Head of caudate nucleus (tissue), 42 donors: ENCODE measurements at regions not wholly inside any gene's neighbourhood (a gene's known extent, or its start where the extent isn't known, plus 50 kb on each side); places are given as distances from the start of the nearest gene placed in this dataset.
"Not testable (repeated sequence)": the region's sequence is repeated elsewhere in the genome, so short reads cannot be mapped to it uniquely, and the experiment has no call there.

ENCODE experiments used
- DNase-seq, 42 donors: peaks; one replicate each; pipeline versions ENCODE4 v3.0.0 to v3.0.0-alpha.2; 2020 to 2021; ENCODE audit warnings: mixed read lengths in 7 of 42
- intact Hi-C: fragments of 100-400 bp; cut with DNase I; formaldehyde crosslinking; loops from one replicate; pipeline ENCODE4 v1.15.0; 2022

- DNase-seq: peak in 1 of 42 donors; percentile 8
- intact Hi-C loops: no loop called here
Measured at GRCh38 chr2:8315531-8316165, 366.2 kb upstream of the ID2 start.

GRCh38 chr2:8316356-8316755 lies 365.5 kb upstream of the ID2 start:
- intact Hi-C loops: no loop called here
- DNase-seq: no peak

- intact Hi-C loops: no loop called here
- DNase-seq: no peak
Measured at GRCh38 chr2:8317418-8317817, 364.4 kb upstream of the ID2 start.

GRCh38 chr2:8319219-8319618 lies 362.6 kb upstream of the ID2 start:
- DNase-seq: no peak
- intact Hi-C loops: no loop called here

GRCh38 chr2:8320311-8321066 lies 361.4 kb upstream of the ID2 start:
- DNase-seq: no peak
- intact Hi-C loops: no loop called here

GRCh38 chr2:8322634-8323033 lies 359.2 kb upstream of the ID2 start:
- no peak for DNase-seq
- intact Hi-C loops: no loop called here

- intact Hi-C loops: no loop called here
- DNase-seq: no peak
Measured at GRCh38 chr2:8324164-8324856, 357.5 kb upstream of the ID2 start.

GRCh38 chr2:8324901-8325300 lies 357.0 kb upstream of the ID2 start:
- no peak for DNase-seq
- intact Hi-C loops: no loop called here

GRCh38 chr2:8327371-8328100 lies 354.3 kb upstream of the ID2 start:
- DNase-seq: no peak
- intact Hi-C loops: no loop called here

GRCh38 chr2:8328217-8328616 lies 353.6 kb upstream of the ID2 start:
- intact Hi-C loops: no loop called here
- DNase-seq: no peak

GRCh38 chr2:8329660-8330622 lies 351.9 kb upstream of the ID2 start:
- DNase-seq: peak in 8 of 42 donors; percentile 3 to 46 (median 12)
- intact Hi-C loops: no loop called here

- intact Hi-C loops: no loop called here
- DNase-seq: no peak
Measured at GRCh38 chr2:8331068-8331467, 350.8 kb upstream of the ID2 start.

- no peak for DNase-seq
- intact Hi-C loops: no loop called here
Measured at GRCh38 chr2:8332646-8333045, 349.2 kb upstream of the ID2 start.

GRCh38 chr2:8333177-8333831 lies 348.6 kb upstream of the ID2 start:
- DNase-seq: no peak
- intact Hi-C loops: no loop called here

- intact Hi-C loops, DNase-seq: not testable (repeated sequence)
Measured at GRCh38 chr2:8333832-8334187, 348.0 kb upstream of the ID2 start.

- intact Hi-C loops: no loop called here
- DNase-seq: peak in 15 of 42 donors; percentile 5 to 55 (median 18)
Measured at GRCh38 chr2:8334866-8335325, 347.0 kb upstream of the ID2 start.

- no peak for DNase-seq
- intact Hi-C loops: no loop called here
Measured at GRCh38 chr2:8335801-8336200, 346.1 kb upstream of the ID2 start.

GRCh38 chr2:8337321-8337720 lies 344.5 kb upstream of the ID2 start:
- DNase-seq: no peak
- intact Hi-C loops: no loop called here
